OCI-LY7 (cell line): ENCODE measurements at regions not wholly inside any gene's neighbourhood (a gene's known extent, or its start where the extent isn't known, plus 50 kb on each side); places are given as distances from the start of the nearest gene placed in this dataset.

Experiments
- EZH2phosphoT487 ChIP-seq: fragments of 200-600 bp; sonication (generic); IDR thresholded peaks from 2 replicates; pipeline ENCODE4 v1.6.1; 2018; ENCODE audit warnings: low read depth, borderline replicate concordance, mild to moderate bottlenecking, mixed run types, antibody characterized with exemption, low read length, moderate library complexity, mixed read lengths
- TF ChIP-seq, protein P1 (sequence below): fragments of 200-600 bp; sonication (generic); conservative IDR thresholded peaks from 2 replicates; pipeline ENCODE4 v1.5.1; 2014; ENCODE audit warnings: mild to moderate bottlenecking, antibody characterized with exemption, low read length, moderate library complexity, mixed read lengths

DNA sequence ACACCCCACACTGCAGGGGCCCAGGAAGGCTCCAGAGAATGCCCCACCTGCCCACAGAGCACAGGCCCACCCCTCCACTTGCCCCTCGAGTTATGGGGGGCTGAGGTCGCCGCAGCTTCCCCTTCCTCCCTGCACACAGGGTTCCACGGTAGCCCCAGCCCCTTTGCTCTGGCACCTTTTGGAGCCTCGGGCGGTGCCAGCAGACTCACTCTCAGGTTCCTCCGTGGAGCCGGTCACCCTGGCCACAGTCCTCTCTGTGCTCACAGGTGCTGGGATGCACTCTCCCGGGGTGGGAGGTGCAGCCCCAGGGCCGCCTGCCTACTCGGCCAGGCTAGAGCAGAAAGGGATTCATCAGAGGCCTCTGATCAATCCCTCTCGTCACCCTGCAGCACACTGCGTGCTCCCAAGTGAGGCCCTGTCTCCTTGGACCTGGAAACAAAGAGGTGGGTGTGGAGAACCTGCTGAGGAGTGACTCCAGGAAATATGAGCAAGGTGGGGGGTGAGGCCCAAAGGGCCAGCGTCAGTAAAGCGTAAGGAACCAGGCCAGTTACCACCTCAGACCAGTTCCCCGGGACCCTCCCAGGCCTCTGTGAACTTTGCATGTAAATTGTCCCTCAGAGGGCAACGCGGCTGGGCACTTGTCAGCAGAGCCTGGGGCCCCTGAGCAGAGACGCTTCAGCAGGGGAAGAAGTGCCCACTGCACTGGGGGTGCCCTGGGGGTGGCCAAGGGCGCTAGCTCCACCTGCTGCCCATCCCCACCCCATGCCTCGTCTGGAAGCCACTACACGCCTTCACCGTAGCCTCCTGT lies 167.8 kb downstream of the OLFM1 start:
- TF ChIP-seq, protein P1, sequence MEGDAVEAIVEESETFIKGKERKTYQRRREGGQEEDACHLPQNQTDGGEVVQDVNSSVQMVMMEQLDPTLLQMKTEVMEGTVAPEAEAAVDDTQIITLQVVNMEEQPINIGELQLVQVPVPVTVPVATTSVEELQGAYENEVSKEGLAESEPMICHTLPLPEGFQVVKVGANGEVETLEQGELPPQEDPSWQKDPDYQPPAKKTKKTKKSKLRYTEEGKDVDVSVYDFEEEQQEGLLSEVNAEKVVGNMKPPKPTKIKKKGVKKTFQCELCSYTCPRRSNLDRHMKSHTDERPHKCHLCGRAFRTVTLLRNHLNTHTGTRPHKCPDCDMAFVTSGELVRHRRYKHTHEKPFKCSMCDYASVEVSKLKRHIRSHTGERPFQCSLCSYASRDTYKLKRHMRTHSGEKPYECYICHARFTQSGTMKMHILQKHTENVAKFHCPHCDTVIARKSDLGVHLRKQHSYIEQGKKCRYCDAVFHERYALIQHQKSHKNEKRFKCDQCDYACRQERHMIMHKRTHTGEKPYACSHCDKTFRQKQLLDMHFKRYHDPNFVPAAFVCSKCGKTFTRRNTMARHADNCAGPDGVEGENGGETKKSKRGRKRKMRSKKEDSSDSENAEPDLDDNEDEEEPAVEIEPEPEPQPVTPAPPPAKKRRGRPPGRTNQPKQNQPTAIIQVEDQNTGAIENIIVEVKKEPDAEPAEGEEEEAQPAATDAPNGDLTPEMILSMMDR: no peak
- no peak for TF ChIP-seq EZH2phosphoT487
